MM.1S (cell line): ENCODE measurements at regions not wholly inside any gene's neighbourhood (a gene's known extent, or its start where the extent isn't known, plus 50 kb on each side); places are given as distances from the start of the nearest gene placed in this dataset.

ENCODE experiments used
- DNase-seq: peaks from one replicate; pipeline ENCODE4 v3.0.0-alpha.2; 2015
- H2AFZ ChIP-seq: fragments of 300-600 bp; sonication (generic); 2 replicates; pipeline ENCODE4 v1.6.0; 2016; ENCODE audit warnings: antibody characterized with exemption, low read length
- H3F3A ChIP-seq: fragments of 300-600 bp; sonication (generic); 2 replicates; pipeline ENCODE4 v1.6.1; 2016; ENCODE audit warnings: mild to moderate bottlenecking, antibody characterized with exemption, low read length, moderate library complexity, mixed read lengths; ENCODE audit not compliant: insufficient read depth
- H3K27ac ChIP-seq: fragments of 300-600 bp; sonication (generic); 2 replicates; pipeline ENCODE4 v1.5.1; 2016; ENCODE audit warnings: mild to moderate bottlenecking, low read length
- H3K27me3 ChIP-seq: fragments of 300-600 bp; sonication (generic); replicated peaks from 2 replicates; pipeline ENCODE4 v1.6.0; 2016; ENCODE audit warnings: low read length; ENCODE audit not compliant: insufficient read depth
- H3K36me3 ChIP-seq: fragments of 300-600 bp; sonication (generic); replicated peaks from 2 replicates; pipeline ENCODE4 v1.6.1; 2016; ENCODE audit warnings: mild to moderate bottlenecking, low read length, mixed read lengths; ENCODE audit not compliant: insufficient read depth
- H3K4me1 ChIP-seq: fragments of 300-600 bp; sonication (generic); 2 replicates; pipeline ENCODE4 v1.6.1; 2016; ENCODE audit warnings: low read length, mixed read lengths
- H3K4me2 ChIP-seq: fragments of 300-600 bp; sonication (generic); 2 replicates; pipeline ENCODE4 v1.6.0; 2016; ENCODE audit warnings: low read depth, low read length
- H3K4me3 ChIP-seq: fragments of 300-600 bp; sonication (generic); 2 replicates; pipeline ENCODE4 v1.5.1; 2016; ENCODE audit warnings: low read length, mixed read lengths
- H3K79me2 ChIP-seq: fragments of 300-600 bp; sonication (generic); 2 replicates; pipeline ENCODE4 v1.6.1; 2016; ENCODE audit warnings: mixed run types, low read length, mixed read lengths
- H3K9ac ChIP-seq: fragments of 300-600 bp; sonication (generic); 2 replicates; pipeline ENCODE4 v1.6.1; 2016; ENCODE audit warnings: low read length, mixed read lengths
- H3K9me2 ChIP-seq: fragments of 300-600 bp; sonication (generic); replicated peaks from 2 replicates; pipeline ENCODE4 v1.6.1; 2016; ENCODE audit warnings: mild to moderate bottlenecking, low read length, mixed read lengths; ENCODE audit not compliant: insufficient read depth
- H3K9me3 ChIP-seq: fragments of 300-600 bp; sonication (generic); replicated peaks from 2 replicates; pipeline ENCODE4 v1.6.1; 2016; ENCODE audit warnings: mild to moderate bottlenecking, low read length, mixed read lengths; ENCODE audit not compliant: insufficient read depth
- H4K20me1 ChIP-seq: fragments of 300-600 bp; sonication (generic); 2 replicates; pipeline ENCODE4 v1.6.1; 2016; ENCODE audit warnings: mild to moderate bottlenecking, low read length, moderate library complexity, mixed read lengths; ENCODE audit not compliant: insufficient read depth
- EZH2 ChIP-seq: fragments of 300-600 bp; sonication (generic); optimal IDR thresholded peaks from 2 replicates; pipeline ENCODE3; 2017; ENCODE audit warnings: low read depth, mild to moderate bottlenecking, antibody characterized with exemption, low read length, mixed read lengths
- EZH2phosphoT487 ChIP-seq: fragments of 300-600 bp; sonication (generic); IDR thresholded peaks from 2 replicates; pipeline ENCODE4 v1.6.1; 2018; ENCODE audit warnings: antibody characterized with exemption, low read length
- TF ChIP-seq, protein P1 (sequence below): fragments of 300-600 bp; sonication (generic); IDR thresholded peaks from 2 replicates; pipeline ENCODE4 v1.5.1; 2016; ENCODE audit warnings: antibody characterized with exemption, low read length, mixed read lengths

DNA sequence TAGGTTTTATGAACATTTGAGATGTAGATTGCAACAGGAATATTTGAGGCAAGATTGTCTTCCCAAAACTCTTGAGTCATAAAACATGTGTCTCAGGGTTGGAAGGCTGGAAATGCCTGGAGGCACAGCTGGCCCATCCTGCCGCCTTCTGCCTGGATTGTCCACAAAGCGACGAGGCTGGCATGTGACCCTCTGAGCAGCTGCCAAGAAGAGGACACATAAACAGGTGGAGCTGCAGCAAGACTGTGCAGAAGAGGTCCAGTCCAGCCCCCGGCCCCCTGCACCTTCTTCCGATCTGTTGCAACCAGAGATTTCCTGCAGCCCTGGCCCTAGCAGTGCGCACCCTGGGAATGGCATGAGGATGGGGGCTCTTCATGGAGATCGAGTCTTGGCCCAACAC lies 101.9 kb upstream of the BCOR start:
- no peaks in the 10 kb centered on the region for H3F3A ChIP-seq
- H3K9me3 ChIP-seq: no peaks in the 10 kb centered on the region
- H3K27ac ChIP-seq: no peak overlapping the region
- no peaks in the 10 kb centered on the region for H3K9me2 ChIP-seq
- no peak for DNase-seq
- H2AFZ ChIP-seq: no peak overlapping the region
- H3K4me1 ChIP-seq: no peaks in the 10 kb centered on the region
- TF ChIP-seq EZH2: no peak
- TF ChIP-seq EZH2phosphoT487: no peak
- TF ChIP-seq, protein P1, sequence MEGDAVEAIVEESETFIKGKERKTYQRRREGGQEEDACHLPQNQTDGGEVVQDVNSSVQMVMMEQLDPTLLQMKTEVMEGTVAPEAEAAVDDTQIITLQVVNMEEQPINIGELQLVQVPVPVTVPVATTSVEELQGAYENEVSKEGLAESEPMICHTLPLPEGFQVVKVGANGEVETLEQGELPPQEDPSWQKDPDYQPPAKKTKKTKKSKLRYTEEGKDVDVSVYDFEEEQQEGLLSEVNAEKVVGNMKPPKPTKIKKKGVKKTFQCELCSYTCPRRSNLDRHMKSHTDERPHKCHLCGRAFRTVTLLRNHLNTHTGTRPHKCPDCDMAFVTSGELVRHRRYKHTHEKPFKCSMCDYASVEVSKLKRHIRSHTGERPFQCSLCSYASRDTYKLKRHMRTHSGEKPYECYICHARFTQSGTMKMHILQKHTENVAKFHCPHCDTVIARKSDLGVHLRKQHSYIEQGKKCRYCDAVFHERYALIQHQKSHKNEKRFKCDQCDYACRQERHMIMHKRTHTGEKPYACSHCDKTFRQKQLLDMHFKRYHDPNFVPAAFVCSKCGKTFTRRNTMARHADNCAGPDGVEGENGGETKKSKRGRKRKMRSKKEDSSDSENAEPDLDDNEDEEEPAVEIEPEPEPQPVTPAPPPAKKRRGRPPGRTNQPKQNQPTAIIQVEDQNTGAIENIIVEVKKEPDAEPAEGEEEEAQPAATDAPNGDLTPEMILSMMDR: no peak
- H3K27me3 ChIP-seq: no peaks in the 10 kb centered on the region
- no peaks in the 10 kb centered on the region for H4K20me1 ChIP-seq
- H3K79me2 ChIP-seq: no peaks in the 10 kb centered on the region
- H3K4me3 ChIP-seq: no peak overlapping the region
- H3K4me2 ChIP-seq: no peak overlapping the region
- no peak overlapping the region for H3K9ac ChIP-seq
- no peaks in the 10 kb centered on the region for H3K36me3 ChIP-seq

DNA sequence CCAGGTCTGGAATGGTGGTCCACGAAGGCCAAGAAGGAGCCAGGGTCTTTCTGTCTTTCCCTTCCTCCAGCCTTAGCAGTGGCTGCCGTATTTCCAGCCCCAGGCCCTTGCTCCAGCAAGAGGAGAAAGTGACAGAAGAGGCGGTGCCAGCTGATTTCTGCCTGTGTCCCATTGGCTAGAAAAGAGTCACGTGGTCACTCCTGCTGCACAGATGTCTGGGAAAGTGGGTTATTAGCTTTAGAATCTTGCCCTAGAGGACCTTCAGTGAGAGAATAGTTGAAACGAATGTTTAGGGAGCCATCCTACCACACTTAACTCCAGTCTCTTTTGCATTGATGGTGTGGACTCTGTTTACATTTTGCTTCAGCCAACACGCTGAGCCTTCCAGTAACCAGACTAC lies 99.3 kb upstream of the BCOR start:
- no peak overlapping the region for H3K27ac ChIP-seq
- no peaks in the 10 kb centered on the region for H3K27me3 ChIP-seq
- no peaks in the 10 kb centered on the region for H3K9me3 ChIP-seq
- H3K9me2 ChIP-seq: no peaks in the 10 kb centered on the region
- no peak for TF ChIP-seq EZH2
- no peak for TF ChIP-seq EZH2phosphoT487
- no peak overlapping the region for H3K9ac ChIP-seq
- no peaks in the 10 kb centered on the region for H3K4me1 ChIP-seq
- H4K20me1 ChIP-seq: no peaks in the 10 kb centered on the region
- H3K4me3 ChIP-seq: no peak overlapping the region
- no peak for DNase-seq
- H3K79me2 ChIP-seq: no peaks in the 10 kb centered on the region
- H3K36me3 ChIP-seq: no peaks in the 10 kb centered on the region
- no peak overlapping the region for H3K4me2 ChIP-seq
- H3F3A ChIP-seq: no peaks in the 10 kb centered on the region
- H2AFZ ChIP-seq: no peak overlapping the region

- Histone ChIP-seq H3K9ac (no peak overlapping the region), H3F3A (no peaks in the 10 kb centered on the region), H3K9me2 (no peaks in the 10 kb centered on the region)
Measured at GRCh38 chrX:40195368-40195767, 97.6 kb upstream of the BCOR start.

DNA sequence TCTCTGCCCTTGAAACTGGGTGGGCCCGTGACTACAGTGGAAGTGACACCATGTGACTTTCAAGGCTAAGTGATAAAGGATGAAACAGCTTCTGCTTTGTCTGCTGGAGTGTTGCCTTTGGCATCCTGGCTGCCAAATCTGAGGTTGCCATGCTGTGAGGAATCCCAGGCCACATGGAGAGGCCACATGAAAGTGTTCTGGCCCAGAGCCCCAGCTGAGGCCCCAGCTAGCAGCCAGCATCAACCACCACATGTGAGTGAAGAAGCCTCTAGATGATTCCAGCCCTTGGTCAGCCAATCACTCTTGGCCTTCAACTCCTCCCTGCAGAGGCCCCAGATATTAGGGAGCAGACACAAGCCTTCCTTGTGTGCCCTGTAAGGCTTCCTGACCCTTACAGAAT lies 94.4 kb upstream of the BCOR start:
- no peaks in the 10 kb centered on the region for H4K20me1 ChIP-seq

More at GRCh38 chrX:40195368-40195767, 97.6 kb upstream of the BCOR start:
- no peaks in the 10 kb centered on the region for H4K20me1 ChIP-seq
- no peak overlapping the region for H2AFZ ChIP-seq
- no peak overlapping the region for H3K27ac ChIP-seq
- no peak overlapping the region for H3K4me3 ChIP-seq
- TF ChIP-seq EZH2 (no peak), EZH2phosphoT487 (no peak)
- TF ChIP-seq, protein P1: no peak
- H3K4me1 ChIP-seq: no peaks in the 10 kb centered on the region
- H3K79me2 ChIP-seq: no peaks in the 10 kb centered on the region
- no peaks in the 10 kb centered on the region for H3K27me3 ChIP-seq
- H3K4me2 ChIP-seq: no peak overlapping the region
- no peaks in the 10 kb centered on the region for H3K36me3 ChIP-seq
- H3K9me3 ChIP-seq: no peaks in the 10 kb centered on the region
- no peak for DNase-seq

More for the DNA sequence above, 94.4 kb upstream of the BCOR start:
- Histone ChIP-seq H2AFZ (no peak overlapping the region), H3K4me2 (no peak overlapping the region), H3F3A (no peaks in the 10 kb centered on the region), H3K79me2 (no peaks in the 10 kb centered on the region), H3K4me3 (no peak overlapping the region), H3K9me2 (no peaks in the 10 kb centered on the region), H3K4me1 (no peaks in the 10 kb centered on the region), H3K9me3 (no peaks in the 10 kb centered on the region), H3K27ac (no peak overlapping the region), H3K9ac (no peak overlapping the region), H3K36me3 (no peaks in the 10 kb centered on the region), H3K27me3 (no peaks in the 10 kb centered on the region)
- TF ChIP-seq EZH2 (no peak), EZH2phosphoT487 (no peak)
- TF ChIP-seq, protein P1: no peak
- no peak for DNase-seq
